GM12878 (cell line): ENCODE measurements at regions not wholly inside any gene's neighbourhood (a gene's known extent, or its start where the extent isn't known, plus 50 kb on each side); places are given as distances from the start of the nearest gene placed in this dataset.

Experiments
- ATAC-seq: fragments of 200-7000 bp; cut with Tn5 transposase; 3 replicates; pipeline ENCODE4 v1.9.1; 2020; ENCODE audit warnings: mild to moderate bottlenecking, moderate library complexity
- BruUV-seq: library from RNA; stranded (reverse); fragments of 400-500 nt; replicated peaks from 2 replicates; lab custom pipeline; 2021; lab: Mats Ljungman, UMichigan
- CTCF ChIA-PET: fragments of 300-600 bp; sonication (Branson Sonifier 250); formaldehyde crosslinking; extraction: SDS; loops from one replicate; lab custom pipeline; 2021; ENCODE audit warnings: inconsistent platforms; lab: Yijun Ruan, JAX
- POLR2A ChIA-PET: fragments of 350-600 bp; formaldehyde crosslinking; extraction: SDS; loops from one replicate; lab custom pipeline; 2021; ENCODE audit warnings: inconsistent platforms; lab: Charles Lee
- RAD21 ChIA-PET: fragments of 300-600 bp; sonication (Branson Sonifier 250); formaldehyde crosslinking; loops from one replicate; lab custom pipeline; 2023; ENCODE audit warnings: antibody characterized with exemption; ENCODE audit not compliant: unreplicated experiment; lab: Charles Lee
- SMC1A ChIA-PET: fragments of 300-600 bp; sonication (Branson Sonifier 250); formaldehyde crosslinking; loops from one replicate; lab custom pipeline; 2023; ENCODE audit not compliant: unreplicated experiment, uncharacterized antibody; lab: Charles Lee
- DNase-seq: peaks from one replicate; pipeline ENCODE4 v3.0.0-alpha.2; 2011; ENCODE audit warnings: low read depth, low spot score
- FAIRE-seq: peaks from 3 replicates; lab custom pipeline; 2011; peaks lifted over from hg19 to GRCh38; lab: Jason Lieb, UNC
- H2AFZ ChIP-seq: 2 replicates; pipeline ENCODE4 v1.6.0; 2011; ENCODE audit warnings: low read depth, low read length, control low read depth; ENCODE audit not compliant: control insufficient read depth
- H3K27ac ChIP-seq: 2 replicates; pipeline ENCODE4 v1.5.1; 2011; ENCODE audit warnings: control low read depth; ENCODE audit not compliant: control insufficient read depth, insufficient read depth
- H3K27me3 ChIP-seq, 2 experiments: replicated peaks in 1 of 2; 2 replicates each; pipeline versions ENCODE4 v1.6.0 to v1.6.1; 2011; ENCODE audit warnings: low read length in 1 of 2; ENCODE audit not compliant: control insufficient read depth in 2 of 2, insufficient read depth in 2 of 2
- H3K36me3 ChIP-seq, 2 experiments: 2 replicates each; pipeline ENCODE4 v1.5.1; 2011; ENCODE audit warnings: low read length in 1 of 2; ENCODE audit not compliant: control insufficient read depth in 2 of 2, insufficient read depth in 2 of 2
- H3K4me1 ChIP-seq: 2 replicates; pipeline ENCODE4 v1.6.1; 2011; ENCODE audit warnings: mild to moderate bottlenecking, low read length, moderate library complexity, mixed read lengths; ENCODE audit not compliant: control insufficient read depth, insufficient read depth
- H3K4me2 ChIP-seq: 2 replicates; pipeline ENCODE4 v1.6.0; 2011; ENCODE audit warnings: control low read depth; ENCODE audit not compliant: control insufficient read depth, insufficient read depth
- H3K4me3 ChIP-seq: fragments of 200-600 bp; sonication (generic); 2 replicates; pipeline ENCODE4 v1.5.1; 2016
- H3K79me2 ChIP-seq: 2 replicates; pipeline ENCODE4 v1.6.0; 2011; ENCODE audit warnings: low read length; ENCODE audit not compliant: control insufficient read depth, insufficient read depth
- H3K9ac ChIP-seq: 2 replicates; pipeline ENCODE4 v1.8.0; 2011; ENCODE audit warnings: low read length, control low read depth, mixed read lengths; ENCODE audit not compliant: control insufficient read depth, insufficient read depth
- H3K9me3 ChIP-seq: replicated peaks from 3 replicates; pipeline ENCODE4 v1.5.1; 2011; ENCODE audit warnings: mild to moderate bottlenecking, low read length; ENCODE audit not compliant: control insufficient read depth, insufficient read depth
- H4K20me1 ChIP-seq: 2 replicates; pipeline ENCODE4 v1.6.0; 2011; ENCODE audit not compliant: control insufficient read depth, insufficient read depth
- BACH1 ChIP-seq: fragments of 450-650 bp; IDR thresholded peaks from 2 replicates; pipeline ENCODE4 v1.6.1; 2017; ENCODE audit warnings: mild to moderate bottlenecking, borderline replicate concordance
- BHLHE40 ChIP-seq, 2 experiments: fragments of 450-650 bp in 1 of 2; IDR thresholded peaks; 2 replicates each; pipeline ENCODE4 v1.6.1; 2011 to 2017; ENCODE audit warnings: low read depth in 2 of 2, borderline replicate concordance in 1 of 2, improper control_type of control experiment in 1 of 2, low read length in 1 of 2, mild to moderate bottlenecking in 1 of 2
- CBX3 ChIP-seq: fragments of 200-600 bp; sonication (generic); IDR thresholded peaks from 2 replicates; pipeline ENCODE4 v1.6.1; 2016; ENCODE audit warnings: low read depth, borderline replicate concordance
- CHD4 ChIP-seq: fragments of 200-600 bp; sonication (generic); IDR thresholded peaks from 2 replicates; pipeline ENCODE4 v1.6.1; 2016; ENCODE audit warnings: mild to moderate bottlenecking
- GATAD2B ChIP-seq: fragments of 450-650 bp; conservative IDR thresholded peaks from 2 replicates; pipeline ENCODE4 v1.6.1; 2017; ENCODE audit warnings: low read depth, mild to moderate bottlenecking, moderate library complexity
- HSF1 ChIP-seq: fragments of 150-350 bp; IDR thresholded peaks from 2 replicates; pipeline ENCODE4 v1.6.1; 2014; ENCODE audit warnings: mild to moderate bottlenecking, low read depth, low read length
- IKZF1 ChIP-seq: fragments of 450-650 bp; conservative IDR thresholded peaks from 2 replicates; pipeline ENCODE4 v1.6.1; 2017; ENCODE audit warnings: antibody characterized with exemption, mild to moderate bottlenecking
- RAD51 ChIP-seq: fragments of 450-650 bp; IDR thresholded peaks from 2 replicates; pipeline ENCODE4 v1.6.1; 2016; ENCODE audit warnings: moderate library complexity, mild to moderate bottlenecking, inconsistent platforms
- RB1 ChIP-seq: fragments of 450-650 bp; formaldehyde crosslinking; IDR thresholded peaks from 2 replicates; pipeline ENCODE4 v1.6.1; 2017; ENCODE audit warnings: mild to moderate bottlenecking, borderline replicate concordance
- WGBS: methylation state at CpG from one replicate; pipeline ENCODE4 v1.1.6; 2016; ENCODE audit warnings: low lambda C conversion rate; ENCODE audit not compliant: insufficient replicate concordance, insufficient coverage; ENCODE audit errors: missing lambda C conversion rate; 5-methylcytosine and 5-hydroxymethylcytosine counted together
- in situ Hi-C: fragments of 300-500 bp; cut with MboI; formaldehyde crosslinking; loops from 9 replicates; pipeline ENCODE4 v1.14.3; 2018; ENCODE audit warnings: mixed read lengths
- intact Hi-C: fragments of 100-400 bp; cut with micrococcal nuclease; formaldehyde crosslinking; loops from one replicate; pipeline ENCODE4 v1.14.2; 2022; ENCODE audit not compliant: unreplicated experiment

GRCh38 chr1:222038971-222039370 lies 297.1 kb upstream of the DUSP10 start:
- ChIA-PET CTCF (no interaction called here), POLR2A (no interaction called here), RAD21 (no interaction called here), SMC1A (no interaction called here)
- ATAC-seq = no peak
- Histone ChIP-seq H3K79me2 (no peaks in the 10 kb centered on the region), H3K9me3 (no peaks in the 10 kb centered on the region), H2AFZ (no peak overlapping the region), H4K20me1 (no peaks in the 10 kb centered on the region), H3K4me1 (no peaks in the 10 kb centered on the region), H3K9ac (no peak overlapping the region), H3K4me2 (no peak overlapping the region), H3K27me3 (no peaks in the 10 kb centered on the region), H3K27ac (no peak overlapping the region), H3K36me3 (no peaks in the 10 kb centered on the region), H3K4me3 (no peak overlapping the region)
- DNase-seq = no peak
- FAIRE-seq = no peak
- TF ChIP-seq IKZF1 (no peak), RAD51 (no peak), CBX3 (no peak), GATAD2B (no peak), BHLHE40 (IDR thresholded peaks at IDR 0.05; ENCODE audit: borderline replicate concordance in 1 of 2, low read depth in 2 of 2, low read length in 1 of 2) (peak in 1 of 2 experiments; percentile 20; a peak in 1 of 4 replicates), HSF1 (no peak), RB1 (no peak), CHD4 (no peak), BACH1 (no peak)
- BruUV-seq = no TSS peak
- in situ Hi-C loops (no loop called here), intact Hi-C loops (no loop called here)
- 44% methylated on average over 3 of the region's 3 CpGs for WGBS
